LNCaP clone FGC (cell line): ENCODE measurements at regions not wholly inside any gene's neighbourhood (a gene's known extent, or its start where the extent isn't known, plus 50 kb on each side); places are given as distances from the start of the nearest gene placed in this dataset.

Experiments
- DNase-seq: peaks from one replicate; pipeline ENCODE4 v3.0.0-alpha.2; 2011; ENCODE audit warnings: low read depth
- H3K4me3 ChIP-seq: 2 replicates; pipeline ENCODE4 v1.5.1; 2011; ENCODE audit warnings: mild to moderate bottlenecking, low read depth, low read length, control low read depth
- CTCF ChIP-seq: IDR thresholded peaks from 2 replicates; pipeline ENCODE4 v1.5.1; 2012; ENCODE audit warnings: mild to moderate bottlenecking; ENCODE audit not compliant: control insufficient read depth, insufficient read depth; ENCODE audit errors: extremely low read depth

- no peak overlapping the region for H3K4me3 ChIP-seq
- no peak for TF ChIP-seq CTCF
- DNase-seq: no peak
Observed at GRCh38 chr21:16363518-16363917, 633.7 kb downstream of the USP25 start.

GRCh38 chr21:16366207-16366606 is 636.4 kb downstream of the USP25 start:
- no peak for TF ChIP-seq CTCF
- DNase-seq: no peak
- H3K4me3 ChIP-seq: peak overlapping the region; percentile 23; the same call in 1 of the 2 replicates

DNA sequence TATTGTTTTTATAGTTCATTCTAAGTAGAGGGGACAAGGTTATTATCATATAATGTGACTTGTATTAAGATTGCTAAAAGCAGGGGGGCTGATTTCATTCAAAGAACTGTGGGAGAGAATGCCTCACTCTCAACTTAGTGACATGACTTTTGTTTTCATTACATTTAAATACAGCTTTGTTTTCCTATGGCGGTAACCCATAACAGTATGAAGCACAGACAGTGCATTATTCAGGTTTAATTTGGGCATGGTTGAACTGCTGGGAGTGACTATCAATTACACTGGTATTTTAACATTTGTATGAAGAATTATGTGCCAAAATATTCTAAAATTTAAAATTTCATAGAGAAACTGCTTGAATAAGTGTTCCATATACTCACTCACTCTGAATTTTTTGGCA is 637.3 kb downstream of the USP25 start:
- DNase-seq: no peak
- H3K4me3 ChIP-seq: peak overlapping the region; percentile 18
- no peak for TF ChIP-seq CTCF

GRCh38 chr21:16370186-16370585 is 640.4 kb downstream of the USP25 start:
- H3K4me3 ChIP-seq: no peak overlapping the region
- TF ChIP-seq CTCF: no peak
- peak; percentile 83 for DNase-seq

- no peak for TF ChIP-seq CTCF
- no peak for DNase-seq
- H3K4me3 ChIP-seq: no peak overlapping the region
Observed at GRCh38 chr21:16372586-16372985, 642.8 kb downstream of the USP25 start.

DNA sequence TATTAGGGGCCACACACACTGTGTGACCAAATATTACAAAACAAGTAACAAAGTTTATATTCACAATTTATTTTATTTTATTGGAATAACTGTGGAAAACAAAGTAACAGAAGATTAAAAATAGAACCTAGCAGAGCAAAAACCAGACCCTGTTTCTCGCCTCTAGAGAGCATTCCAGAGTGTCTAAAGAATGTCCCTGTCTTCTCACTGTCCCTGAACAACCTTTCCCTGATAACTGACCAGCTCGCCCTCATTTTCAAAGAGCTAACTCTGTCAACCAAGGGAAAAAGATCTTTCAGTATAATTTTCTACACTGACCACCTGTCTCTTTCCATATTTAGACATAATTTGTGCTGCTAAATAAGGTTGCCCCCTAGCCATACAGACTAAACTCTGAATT is 646.9 kb downstream of the USP25 start:
- TF ChIP-seq CTCF: no peak
- no peak overlapping the region for H3K4me3 ChIP-seq
- no peak for DNase-seq

GRCh38 chr21:16377120-16377658 is 647.4 kb downstream of the USP25 start:
- no peak for TF ChIP-seq CTCF
- no peak for DNase-seq

More at GRCh38 chr21:16377120-16377658, 647.4 kb downstream of the USP25 start:
- H3K4me3 ChIP-seq: no peak overlapping the region
